Islet precursor cell (in vitro differentiated cells): ENCODE measurements at regions not wholly inside any gene's neighbourhood (a gene's known extent, or its start where the extent isn't known, plus 50 kb on each side); places are given as distances from the start of the nearest gene placed in this dataset.
"Not testable (repeated sequence)": the region's sequence is repeated elsewhere in the genome, so short reads cannot be mapped to it uniquely, and the experiment has no call there.

Experiments
- DNase-seq: peaks from one replicate; pipeline ENCODE4 v3.0.0-alpha.2; 2018

DNA sequence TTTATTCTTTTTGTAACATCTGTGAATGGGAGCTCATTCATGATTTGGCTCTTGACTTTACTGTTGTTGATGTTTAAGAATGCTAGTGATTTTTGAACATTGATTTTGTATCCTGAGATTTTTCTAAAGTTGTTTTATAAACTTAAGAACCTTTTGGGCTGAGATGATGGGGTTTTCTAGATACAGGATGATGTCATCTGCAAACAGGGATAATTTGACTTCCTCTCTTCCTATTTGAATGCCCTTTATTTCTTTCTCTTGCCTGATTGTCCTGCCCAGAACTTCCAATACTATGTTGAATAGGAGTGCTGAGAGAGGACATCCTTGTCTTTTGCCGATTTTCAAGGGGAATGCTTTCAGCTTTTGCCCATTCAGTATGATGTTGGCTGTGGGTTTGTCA, 445.1 kb upstream of the CFAP20DC start:
- DNase-seq, result not testable (repeated sequence)

- no peak for DNase-seq
Measured at GRCh38 chr3:59486520-59486919, 436.7 kb upstream of the CFAP20DC start.

DNA sequence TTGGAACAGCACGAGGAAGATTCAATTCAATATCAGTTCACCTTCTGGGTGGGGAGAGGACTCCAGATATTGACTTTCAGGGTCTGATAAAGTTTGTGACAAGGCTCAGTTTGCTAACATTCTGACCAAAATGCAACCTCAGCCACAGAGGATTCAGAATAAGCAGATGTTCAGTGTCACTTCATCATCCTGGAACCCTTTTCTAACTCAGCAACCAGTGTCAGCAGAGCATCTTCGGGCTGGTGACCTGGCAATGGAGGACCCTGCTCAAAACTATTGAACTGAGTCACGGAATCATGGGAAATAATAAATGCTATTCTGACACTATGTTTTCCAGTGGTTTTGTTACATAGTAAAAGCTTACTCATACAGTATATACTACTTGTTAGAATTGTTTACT, 433.4 kb upstream of the CFAP20DC start:
- DNase-seq, result no peak

DNA sequence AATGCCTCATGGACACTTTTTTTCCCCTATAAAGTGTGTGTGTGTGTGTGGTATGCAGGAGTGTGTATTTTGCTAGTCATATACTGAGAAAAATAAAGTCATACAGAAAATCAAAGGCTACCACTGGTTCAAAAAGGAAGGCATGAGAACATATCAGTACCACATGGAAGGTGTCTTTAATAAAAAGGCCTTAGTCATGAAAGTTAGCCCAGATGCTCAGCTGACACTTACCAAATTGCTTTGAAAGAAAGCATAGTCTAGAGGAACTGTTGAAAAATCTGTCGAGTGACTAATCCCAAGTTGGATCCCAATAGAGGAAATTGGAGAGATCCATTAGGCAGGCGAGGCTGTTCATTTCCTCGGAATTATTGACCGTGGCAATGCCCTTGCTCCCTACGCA, 432.9 kb upstream of the CFAP20DC start:
- DNase-seq, result no peak

- DNase-seq, result no peak
Measured at GRCh38 chr3:59481776-59482400, 432.1 kb upstream of the CFAP20DC start.

- DNase-seq, result peak; percentile 75
Measured at GRCh38 chr3:59480486-59480995, 430.7 kb upstream of the CFAP20DC start.

- no peak for DNase-seq
Measured at GRCh38 chr3:59473636-59474035, 423.8 kb upstream of the CFAP20DC start.

- DNase-seq, result no peak
Measured at GRCh38 chr3:59472541-59472940, 422.7 kb upstream of the CFAP20DC start.

- no peak for DNase-seq
Measured at GRCh38 chr3:59469948-59470723, 420.3 kb upstream of the CFAP20DC start.

GRCh38 chr3:59467476-59467875, 417.7 kb upstream of the CFAP20DC start:
- DNase-seq, result no peak

- no peak for DNase-seq
Measured at GRCh38 chr3:59464187-59464586, 414.4 kb upstream of the CFAP20DC start.

- DNase-seq, result no peak
Measured at GRCh38 chr3:59463253-59463652, 413.4 kb upstream of the CFAP20DC start.

GRCh38 chr3:59460068-59460467, 410.2 kb upstream of the CFAP20DC start:
- DNase-seq, result no peak

- no peak for DNase-seq
Measured at GRCh38 chr3:59456852-59457485, 407.1 kb upstream of the CFAP20DC start.

DNA sequence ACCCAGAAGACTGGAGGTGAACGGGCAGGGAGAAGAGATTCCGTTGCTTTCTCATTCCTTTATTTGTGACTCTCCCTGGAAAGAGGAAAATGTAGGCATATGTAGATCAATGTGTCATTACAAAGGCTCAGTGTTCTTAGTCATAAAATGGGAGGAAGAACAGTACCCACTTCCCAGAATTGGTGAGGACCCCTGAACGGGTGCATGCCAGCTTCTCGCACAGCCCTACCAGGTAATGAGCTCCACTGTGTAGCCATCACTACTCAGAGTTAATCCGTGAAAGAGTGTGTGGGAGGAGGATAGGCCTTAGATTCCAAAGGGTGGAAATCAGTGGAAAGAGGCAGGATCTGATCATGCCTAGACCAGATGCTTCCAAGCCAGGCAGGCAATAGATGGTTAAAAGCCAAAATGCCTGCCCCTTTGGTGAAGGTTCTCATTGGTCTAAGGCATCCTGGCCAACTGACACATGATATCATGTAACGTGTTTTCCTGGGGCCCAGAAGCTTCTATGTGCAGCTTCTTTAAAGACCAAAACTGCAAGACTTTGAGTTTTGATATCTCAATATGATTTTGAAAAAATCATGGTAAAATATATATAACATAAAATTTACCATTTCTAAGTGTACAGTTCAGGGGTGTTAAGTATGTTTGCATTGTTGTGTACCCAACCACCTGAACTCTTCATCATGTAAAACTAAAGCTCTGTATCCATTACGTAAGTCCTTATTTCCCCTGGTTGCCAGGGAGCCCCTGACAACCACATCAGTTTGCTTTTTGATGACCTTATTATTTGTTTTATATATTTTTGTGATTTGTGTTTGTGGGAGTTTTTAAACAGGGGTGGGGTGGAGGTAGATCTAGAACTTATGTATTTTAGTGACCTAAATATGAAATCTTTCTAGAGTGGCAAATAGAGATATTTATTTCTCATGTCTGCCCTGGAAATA, 402.2 kb upstream of the CFAP20DC start:
- DNase-seq, result no peak

GRCh38 chr3:59450946-59451763, 401.3 kb upstream of the CFAP20DC start:
- no peak for DNase-seq

GRCh38 chr3:59450437-59450836, 400.6 kb upstream of the CFAP20DC start:
- no peak for DNase-seq

GRCh38 chr3:59446775-59447465, 397.1 kb upstream of the CFAP20DC start:
- peak; percentile 68 for DNase-seq

DNA sequence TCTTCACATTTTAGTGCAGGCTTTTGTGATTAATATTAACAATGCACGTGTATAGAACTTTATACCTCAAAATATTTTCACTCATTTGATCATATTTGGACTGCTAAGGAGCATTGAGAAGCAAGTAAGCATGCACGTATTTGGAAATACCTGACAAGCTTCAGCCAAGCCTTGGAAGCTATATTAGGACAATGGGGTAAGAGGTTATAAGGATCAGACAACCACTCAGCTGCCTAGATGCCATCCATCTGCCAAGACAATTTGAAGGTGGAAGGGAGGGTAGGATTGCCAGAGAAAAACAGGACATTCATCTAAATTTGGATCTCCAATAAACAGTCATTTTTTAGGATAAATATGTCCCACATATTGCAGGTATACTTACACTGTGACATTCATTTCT, 394.9 kb upstream of the CFAP20DC start:
- no peak for DNase-seq

DNA sequence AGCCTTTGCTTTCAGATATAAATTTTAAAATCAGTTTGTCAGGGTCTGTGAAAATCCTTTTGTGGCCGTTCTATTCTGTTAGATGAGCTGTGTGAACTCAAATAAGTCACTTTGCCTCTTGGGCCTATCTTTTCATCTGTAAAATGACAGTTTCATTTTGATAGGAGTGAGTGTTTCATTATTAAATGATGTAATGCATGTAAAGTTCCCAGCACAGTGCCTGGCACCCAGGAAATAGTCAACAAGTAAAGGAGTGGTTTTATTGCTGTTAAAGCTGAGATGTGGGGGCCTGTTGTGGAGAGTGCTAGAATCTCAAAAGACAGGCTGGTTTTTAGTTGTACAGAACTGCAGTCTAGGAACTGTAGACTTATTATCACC, 394.5 kb upstream of the CFAP20DC start:
- DNase-seq, result no peak

- no peak for DNase-seq
Measured at GRCh38 chr3:59443618-59444293, 393.9 kb upstream of the CFAP20DC start.
